ENCODE measurements at regions not wholly inside any gene's neighbourhood (a gene's known extent, or its start where the extent isn't known, plus 50 kb on each side); places are given as distances from the start of the nearest gene placed in this dataset.

- H3K36me3 ChIP-seq, result no peaks in the 10 kb centered on the region
- no peak for ATAC-seq
- no peak overlapping the region for H3K27ac ChIP-seq
- no peaks in the 10 kb centered on the region for H3K4me1 ChIP-seq
- intact Hi-C loops (cut with DNase I), result no loop called here
- no peaks in the 10 kb centered on the region for H3K27me3 ChIP-seq
- TF ChIP-seq POLR2A (IDR thresholded peaks at IDR 0.05) (no peak), CTCF (IDR thresholded peaks at IDR 0.05) (no peak)
- no peaks in the 10 kb centered on the region for H3K9me3 ChIP-seq
- DNase-seq, result no peak
- no peak overlapping the region for H3K4me3 ChIP-seq
These were observed 575.1 kb downstream of the SLITRK5 start for GRCh38 chr13:88246239-88246638.

DNA sequence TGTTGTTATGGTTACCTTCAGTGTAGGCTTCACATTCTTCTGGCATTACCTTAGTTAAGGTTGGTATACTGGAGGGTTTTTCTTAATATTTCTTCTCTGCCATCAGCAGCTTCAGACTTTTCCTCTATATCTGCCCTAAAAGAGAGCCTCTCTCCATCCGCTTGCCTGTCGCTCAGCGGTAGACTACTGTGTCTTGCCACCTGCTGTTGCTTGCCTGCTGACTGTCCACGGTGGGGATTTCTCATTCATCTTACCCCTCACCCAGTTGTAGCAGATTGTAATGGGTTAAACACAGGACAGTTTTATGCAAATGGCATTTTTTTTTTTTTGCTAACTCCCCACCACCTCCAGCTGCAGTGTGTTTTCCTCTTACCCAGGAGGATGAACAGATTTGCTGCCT lies 577.2 kb downstream of the SLITRK5 start:
- H3K36me3 ChIP-seq, result no peaks in the 10 kb centered on the region
- WGBS (ENCODE audit: insufficient coverage, low coverage, low lambda C conversion rate, missing lambda C conversion rate), result 34% methylated on average over 4 of the region's 4 CpGs
- no peak for ATAC-seq
- no peaks in the 10 kb centered on the region for H3K27me3 ChIP-seq
- no peaks in the 10 kb centered on the region for H3K4me1 ChIP-seq
- intact Hi-C loops (cut with DNase I), result no loop called here
- no peak for DNase-seq
- no peak overlapping the region for H3K27ac ChIP-seq
- H3K4me3 ChIP-seq, result no peak overlapping the region
- TF ChIP-seq CTCF (IDR thresholded peaks at IDR 0.05) (no peak), POLR2A (IDR thresholded peaks at IDR 0.05) (no peak)
- no peaks in the 10 kb centered on the region for H3K9me3 ChIP-seq

DNA sequence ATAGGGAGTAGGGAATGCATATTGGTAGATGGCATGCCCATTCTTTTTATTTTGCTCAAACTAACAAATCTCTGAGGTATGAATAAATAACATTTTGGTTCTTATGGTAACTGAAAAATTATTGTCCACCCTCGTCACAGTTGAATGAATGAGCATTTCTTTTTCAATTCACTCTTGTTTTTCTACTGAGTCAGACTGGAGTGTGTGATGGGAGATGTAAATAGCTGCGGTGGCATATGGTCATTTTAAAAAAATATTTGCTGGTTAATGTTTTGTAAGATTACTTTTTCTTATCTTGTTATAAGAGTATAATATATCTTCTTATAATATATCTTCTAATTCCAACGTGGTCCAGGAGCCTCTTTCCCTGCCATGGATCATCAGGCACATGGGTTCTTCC lies 586.5 kb downstream of the SLITRK5 start:
- H3K9me3 ChIP-seq, result no peaks in the 10 kb centered on the region
- DNase-seq, result no peak
- intact Hi-C loops (cut with DNase I), result no loop called here
- WGBS (ENCODE audit: insufficient coverage, low coverage, low lambda C conversion rate, missing lambda C conversion rate), result 36% methylated on average over 3 of the region's 3 CpGs
- no peaks in the 10 kb centered on the region for H3K36me3 ChIP-seq
- TF ChIP-seq CTCF (IDR thresholded peaks at IDR 0.05), result no peak
- no peak for TF ChIP-seq POLR2A (IDR thresholded peaks at IDR 0.05)
- no peaks in the 10 kb centered on the region for H3K27me3 ChIP-seq
- no peak overlapping the region for H3K4me3 ChIP-seq
- ATAC-seq, result no peak
- no peaks in the 10 kb centered on the region for H3K4me1 ChIP-seq
- H3K27ac ChIP-seq, result no peak overlapping the region

- ATAC-seq (no peak), DNase-seq (no peak)
- H3K27ac ChIP-seq, result no peak overlapping the region
- no peaks in the 10 kb centered on the region for H3K36me3 ChIP-seq
- H3K9me3 ChIP-seq, result no peaks in the 10 kb centered on the region
- H3K4me3 ChIP-seq, result no peak overlapping the region
- no peak for TF ChIP-seq POLR2A (IDR thresholded peaks at IDR 0.05)
- TF ChIP-seq CTCF (IDR thresholded peaks at IDR 0.05), result no peak
- WGBS (ENCODE audit: insufficient coverage, low coverage, low lambda C conversion rate, missing lambda C conversion rate), result 71% methylated on average over 3 of the region's 3 CpGs
- H3K27me3 ChIP-seq, result no peaks in the 10 kb centered on the region
- intact Hi-C loops (cut with DNase I), result no loop called here
- no peaks in the 10 kb centered on the region for H3K4me1 ChIP-seq
These were observed 592.6 kb downstream of the SLITRK5 start for GRCh38 chr13:88263808-88264207.

GRCh38 chr13:88281841-88282240 lies 610.7 kb downstream of the SLITRK5 start:
- intact Hi-C loops (cut with DNase I), result no loop called here
- Histone ChIP-seq H3K4me1 (no peaks in the 10 kb centered on the region), H3K36me3 (no peaks in the 10 kb centered on the region), H3K27ac (no peak overlapping the region), H3K4me3 (no peak overlapping the region), H3K9me3 (no peaks in the 10 kb centered on the region), H3K27me3 (no peaks in the 10 kb centered on the region)
- 34% methylated on average over 3 of the region's 3 CpGs for WGBS (ENCODE audit: insufficient coverage, low coverage, low lambda C conversion rate, missing lambda C conversion rate)
- TF ChIP-seq CTCF (IDR thresholded peaks at IDR 0.05) (no peak), POLR2A (IDR thresholded peaks at IDR 0.05) (no peak)
- ATAC-seq, result no peak
- DNase-seq, result no peak
